ENCODE measurements at regions not wholly inside any gene's neighbourhood (a gene's known extent, or its start where the extent isn't known, plus 50 kb on each side); places are given as distances from the start of the nearest gene placed in this dataset.
"Not testable (repeated sequence)": the region's sequence is repeated elsewhere in the genome, so short reads cannot be mapped to it uniquely, and the experiment has no call there.

- H2BK12ac ChIP-seq (ENCODE audit: low read length); H3K23ac ChIP-seq (ENCODE audit: low read depth, low read length, poor library complexity); H3K14ac ChIP-seq (ENCODE audit: low read length); H2AK5ac ChIP-seq (ENCODE audit: low read depth, low read length); H4K91ac ChIP-seq (ENCODE audit: low read depth, low read length, poor library complexity); H3K79me1 ChIP-seq (ENCODE audit: low read depth, low read length); H3K4me3 ChIP-seq (ENCODE audit: low read length in 2 of 2); H3K27ac ChIP-seq (replicated peaks; ENCODE audit: low read length); H3K4ac ChIP-seq (ENCODE audit: low read length); DNase-seq (ENCODE audit: low spot score); H2BK15ac ChIP-seq (ENCODE audit: low read length); H2BK120ac ChIP-seq (ENCODE audit: low read depth, low read length); H3K36me3 ChIP-seq (replicated peaks in 1 of 2; ENCODE audit: control insufficient read depth in 2 of 2, insufficient read depth in 2 of 2, low read length in 2 of 2); H3K9ac ChIP-seq (ENCODE audit: low read depth, low read length, poor library complexity); H3K9me3 ChIP-seq (replicated peaks in 1 of 2; ENCODE audit: control insufficient read depth in 2 of 2, insufficient read depth in 1 of 2, low read depth in 1 of 2, low read length in 2 of 2); H3K18ac ChIP-seq (ENCODE audit: low read length); H3K4me2 ChIP-seq (ENCODE audit: insufficient read depth, low read length, poor library complexity, severe bottlenecking); H3K4me1 ChIP-seq (ENCODE audit: control insufficient read depth in 2 of 2, insufficient read depth in 1 of 2, low read depth in 1 of 2, low read length in 2 of 2); H2BK5ac ChIP-seq (ENCODE audit: low read length); H4K8ac ChIP-seq (ENCODE audit: low read depth, low read length); H2AFZ ChIP-seq (ENCODE audit: low read length); H3K27me3 ChIP-seq (ENCODE audit: control insufficient read depth in 3 of 3, insufficient read depth in 3 of 3, low read depth in 1 of 3, low read length in 3 of 3): not testable (repeated sequence)
- no CpG with 5 or more reads among the region's 7 CpGs for WGBS, 2 donors (ENCODE audit: extremely low coverage in 2 of 2, insufficient read length in 2 of 2, insufficient replicate concordance in 1 of 2)
These were observed 80.9 kb upstream of the KIF2A start for GRCh38 chr5:62224987-62225601.

GRCh38 chr5:62230876-62231388 lies 75.1 kb upstream of the KIF2A start:
- no CpG with 5 or more reads among the region's 3 CpGs for WGBS, 2 donors (ENCODE audit: extremely low coverage in 2 of 2, insufficient read length in 2 of 2, insufficient replicate concordance in 1 of 2)
- not testable (repeated sequence) for H2BK120ac ChIP-seq (ENCODE audit: low read depth, low read length); H3K27me3 ChIP-seq (ENCODE audit: control insufficient read depth in 3 of 3, insufficient read depth in 3 of 3, low read depth in 1 of 3, low read length in 3 of 3); H2BK15ac ChIP-seq (ENCODE audit: low read length); H2AFZ ChIP-seq (ENCODE audit: low read length); H3K36me3 ChIP-seq (replicated peaks in 1 of 2; ENCODE audit: control insufficient read depth in 2 of 2, insufficient read depth in 2 of 2, low read length in 2 of 2); H3K9ac ChIP-seq (ENCODE audit: low read depth, low read length, poor library complexity); H2BK12ac ChIP-seq (ENCODE audit: low read length); H3K4me3 ChIP-seq (ENCODE audit: low read length in 2 of 2); H2BK5ac ChIP-seq (ENCODE audit: low read length); H3K18ac ChIP-seq (ENCODE audit: low read length); H3K4ac ChIP-seq (ENCODE audit: low read length); H3K4me2 ChIP-seq (ENCODE audit: insufficient read depth, low read length, poor library complexity, severe bottlenecking); H3K23ac ChIP-seq (ENCODE audit: low read depth, low read length, poor library complexity); H3K79me1 ChIP-seq (ENCODE audit: low read depth, low read length); H3K14ac ChIP-seq (ENCODE audit: low read length); H4K91ac ChIP-seq (ENCODE audit: low read depth, low read length, poor library complexity); H2AK5ac ChIP-seq (ENCODE audit: low read depth, low read length); H3K4me1 ChIP-seq (ENCODE audit: control insufficient read depth in 2 of 2, insufficient read depth in 1 of 2, low read depth in 1 of 2, low read length in 2 of 2); H3K27ac ChIP-seq (replicated peaks; ENCODE audit: low read length); H3K9me3 ChIP-seq (replicated peaks in 1 of 2; ENCODE audit: control insufficient read depth in 2 of 2, insufficient read depth in 1 of 2, low read depth in 1 of 2, low read length in 2 of 2); DNase-seq (ENCODE audit: low spot score); H4K8ac ChIP-seq (ENCODE audit: low read depth, low read length)

GRCh38 chr5:62231576-62231975 lies 74.4 kb upstream of the KIF2A start:
- H3K4me3 ChIP-seq (ENCODE audit: low read length in 2 of 2) = no peak overlapping the region
- H3K36me3 ChIP-seq (replicated peaks in 1 of 2; ENCODE audit: control insufficient read depth in 2 of 2, insufficient read depth in 2 of 2, low read length in 2 of 2) = no peaks in the 10 kb centered on the region
- no peak overlapping the region for H2BK120ac ChIP-seq (ENCODE audit: low read depth, low read length)
- no peaks in the 10 kb centered on the region for H3K9me3 ChIP-seq (replicated peaks in 1 of 2; ENCODE audit: control insufficient read depth in 2 of 2, insufficient read depth in 1 of 2, low read depth in 1 of 2, low read length in 2 of 2)
- no peak overlapping the region for H3K4me2 ChIP-seq (ENCODE audit: insufficient read depth, low read length, poor library complexity, severe bottlenecking)
- no peak overlapping the region for H2BK15ac ChIP-seq (ENCODE audit: low read length)
- no peaks in the 10 kb centered on the region for H3K27me3 ChIP-seq (ENCODE audit: control insufficient read depth in 3 of 3, insufficient read depth in 3 of 3, low read depth in 1 of 3, low read length in 3 of 3)
- H3K4ac ChIP-seq (ENCODE audit: low read length) = no peak overlapping the region
- no peak overlapping the region for H3K9ac ChIP-seq (ENCODE audit: low read depth, low read length, poor library complexity)
- no peak overlapping the region for H4K8ac ChIP-seq (ENCODE audit: low read depth, low read length)
- H3K14ac ChIP-seq (ENCODE audit: low read length) = no peak overlapping the region
- H2AK5ac ChIP-seq (ENCODE audit: low read depth, low read length) = no peak overlapping the region
- H2AFZ ChIP-seq (ENCODE audit: low read length) = no peak overlapping the region
- no peak overlapping the region for H2BK12ac ChIP-seq (ENCODE audit: low read length)
- no peaks in the 10 kb centered on the region for H3K79me1 ChIP-seq (ENCODE audit: low read depth, low read length)
- H3K4me1 ChIP-seq (ENCODE audit: control insufficient read depth in 2 of 2, insufficient read depth in 1 of 2, low read depth in 1 of 2, low read length in 2 of 2) = peaks cover 0 to 2% of the 10 kb centered on the region in 2 donors
- no peak overlapping the region for H3K23ac ChIP-seq (ENCODE audit: low read depth, low read length, poor library complexity)
- WGBS, 2 donors (ENCODE audit: extremely low coverage in 2 of 2, insufficient read length in 2 of 2, insufficient replicate concordance in 1 of 2) = no CpG with 5 or more reads among the region's 9 CpGs
- no peak for DNase-seq (ENCODE audit: low spot score)
- no peak overlapping the region for H4K91ac ChIP-seq (ENCODE audit: low read depth, low read length, poor library complexity)
- H3K27ac ChIP-seq (replicated peaks; ENCODE audit: low read length) = no peak overlapping the region
- H2BK5ac ChIP-seq (ENCODE audit: low read length) = no peak overlapping the region
- no peak overlapping the region for H3K18ac ChIP-seq (ENCODE audit: low read length)

GRCh38 chr5:62232218-62232617 lies 73.8 kb upstream of the KIF2A start:
- not testable (repeated sequence) for H3K27ac ChIP-seq (replicated peaks; ENCODE audit: low read length); H3K18ac ChIP-seq (ENCODE audit: low read length)
- no CpG with 5 or more reads among the region's 1 CpG for WGBS, 2 donors (ENCODE audit: extremely low coverage in 2 of 2, insufficient read length in 2 of 2, insufficient replicate concordance in 1 of 2)

More at GRCh38 chr5:62232218-62232617, 73.8 kb upstream of the KIF2A start:
- not testable (repeated sequence) for H2AFZ ChIP-seq (ENCODE audit: low read length); H3K79me1 ChIP-seq (ENCODE audit: low read depth, low read length); H3K27me3 ChIP-seq (ENCODE audit: control insufficient read depth in 3 of 3, insufficient read depth in 3 of 3, low read depth in 1 of 3, low read length in 3 of 3); H3K9me3 ChIP-seq (replicated peaks in 1 of 2; ENCODE audit: control insufficient read depth in 2 of 2, insufficient read depth in 1 of 2, low read depth in 1 of 2, low read length in 2 of 2); DNase-seq (ENCODE audit: low spot score); H4K8ac ChIP-seq (ENCODE audit: low read depth, low read length); H3K23ac ChIP-seq (ENCODE audit: low read depth, low read length, poor library complexity); H3K4ac ChIP-seq (ENCODE audit: low read length); H3K36me3 ChIP-seq (replicated peaks in 1 of 2; ENCODE audit: control insufficient read depth in 2 of 2, insufficient read depth in 2 of 2, low read length in 2 of 2); H3K4me2 ChIP-seq (ENCODE audit: insufficient read depth, low read length, poor library complexity, severe bottlenecking); H2BK120ac ChIP-seq (ENCODE audit: low read depth, low read length); H3K14ac ChIP-seq (ENCODE audit: low read length); H2BK12ac ChIP-seq (ENCODE audit: low read length); H2BK15ac ChIP-seq (ENCODE audit: low read length); H3K9ac ChIP-seq (ENCODE audit: low read depth, low read length, poor library complexity); H2BK5ac ChIP-seq (ENCODE audit: low read length); H3K4me3 ChIP-seq (ENCODE audit: low read length in 2 of 2); H4K91ac ChIP-seq (ENCODE audit: low read depth, low read length, poor library complexity); H2AK5ac ChIP-seq (ENCODE audit: low read depth, low read length); H3K4me1 ChIP-seq (ENCODE audit: control insufficient read depth in 2 of 2, insufficient read depth in 1 of 2, low read depth in 1 of 2, low read length in 2 of 2)
